H9 (cell line): ENCODE measurements at regions not wholly inside any gene's neighbourhood (a gene's known extent, or its start where the extent isn't known, plus 50 kb on each side); places are given as distances from the start of the nearest gene placed in this dataset.

Experiments
- DNase-seq: peaks from one replicate; pipeline ENCODE4 v3.0.0-alpha.2; 2017
- H2AFZ ChIP-seq: one replicate; pipeline ENCODE4 v1.6.1; 2013; ENCODE audit warnings: mild to moderate bottlenecking, low read length, control low read depth, moderate library complexity
- H2AK5ac ChIP-seq: 2 replicates; pipeline ENCODE4 v1.6.1; 2013; ENCODE audit warnings: low read length, control low read depth, mixed read lengths; ENCODE audit not compliant: insufficient read length
- H2BK120ac ChIP-seq: one replicate; pipeline ENCODE4 v1.6.1; 2013; ENCODE audit warnings: low read depth, mild to moderate bottlenecking, low read length, control low read depth, inconsistent platforms; ENCODE audit not compliant: poor library complexity, severe bottlenecking
- H2BK12ac ChIP-seq: 2 replicates; pipeline ENCODE4 v1.6.1; 2013; ENCODE audit warnings: low read length, control low read depth, mixed read lengths, low read depth; ENCODE audit not compliant: insufficient read length
- H2BK15ac ChIP-seq: 2 replicates; pipeline ENCODE4 v1.6.1; 2013; ENCODE audit warnings: low read depth, low read length, control low read depth
- H2BK20ac ChIP-seq: one replicate; pipeline ENCODE4 v1.6.1; 2013; ENCODE audit warnings: low read depth, mild to moderate bottlenecking, low read length, control low read depth, inconsistent platforms; ENCODE audit not compliant: poor library complexity, severe bottlenecking
- H2BK5ac ChIP-seq: 2 replicates; pipeline ENCODE4 v1.6.1; 2013; ENCODE audit warnings: low read length, control low read depth, mixed read lengths; ENCODE audit not compliant: insufficient read length
- H3K14ac ChIP-seq: 2 replicates; pipeline ENCODE4 v1.6.1; 2013; ENCODE audit warnings: low read length, control low read depth; ENCODE audit not compliant: insufficient read depth
- H3K18ac ChIP-seq: 2 replicates; pipeline ENCODE4 v1.6.1; 2013; ENCODE audit warnings: low read depth, mild to moderate bottlenecking, mixed read lengths, low read length, control low read depth; ENCODE audit not compliant: insufficient read length
- H3K23ac ChIP-seq: 2 replicates; pipeline ENCODE4 v1.6.1; 2013; ENCODE audit warnings: low read length, control low read depth, mixed read lengths, low read depth; ENCODE audit not compliant: insufficient read length
- H3K23me2 ChIP-seq: 2 replicates; pipeline ENCODE4 v1.6.1; 2013; ENCODE audit warnings: low read depth, mild to moderate bottlenecking, mixed read lengths, low read length, control low read depth; ENCODE audit not compliant: insufficient read length, poor library complexity, severe bottlenecking
- H3K27ac ChIP-seq: 2 replicates; pipeline ENCODE4 v1.5.1; 2013; ENCODE audit warnings: low read length, control low read depth, mixed read lengths, low read depth; ENCODE audit not compliant: insufficient read length
- H3K27me3 ChIP-seq: 2 replicates; pipeline ENCODE4 v1.6.1; 2013; ENCODE audit warnings: low read length, control low read depth, inconsistent platforms; ENCODE audit not compliant: insufficient read depth
- H3K4ac ChIP-seq: 2 replicates; pipeline ENCODE4 v1.6.1; 2013; ENCODE audit warnings: low read depth, mild to moderate bottlenecking, control low read depth, inconsistent platforms, low read length, moderate library complexity
- H3K4me1 ChIP-seq: 2 replicates; pipeline ENCODE4 v1.6.1; 2013; ENCODE audit warnings: low read length, control low read depth, inconsistent platforms; ENCODE audit not compliant: insufficient read depth
- H3K4me2 ChIP-seq: 2 replicates; pipeline ENCODE4 v1.6.1; 2013; ENCODE audit warnings: low read length, control low read depth, mixed read lengths; ENCODE audit not compliant: insufficient read length, insufficient read depth
- H3K56ac ChIP-seq: 2 replicates; pipeline ENCODE4 v1.6.1; 2013; ENCODE audit warnings: low read depth, mild to moderate bottlenecking, mixed read lengths, low read length, control low read depth; ENCODE audit not compliant: insufficient read length
- H3K79me1 ChIP-seq: 2 replicates; pipeline ENCODE4 v1.6.1; 2013; ENCODE audit warnings: low read depth, mild to moderate bottlenecking, moderate library complexity, low read length, control low read depth, inconsistent platforms; ENCODE audit not compliant: insufficient read depth, poor library complexity, severe bottlenecking
- H3K79me2 ChIP-seq: 2 replicates; pipeline ENCODE4 v1.6.1; 2013; ENCODE audit warnings: low read length, control low read depth, inconsistent platforms; ENCODE audit not compliant: insufficient read depth
- H3K9ac ChIP-seq: 2 replicates; pipeline ENCODE4 v1.6.1; 2013; ENCODE audit warnings: low read length, control low read depth, mixed read lengths; ENCODE audit not compliant: insufficient read length; ENCODE audit errors: extremely low read depth
- H3K9me3 ChIP-seq: one replicate; pipeline ENCODE4 v1.6.1; 2013; ENCODE audit warnings: low read depth, low read length, inconsistent platforms; ENCODE audit not compliant: control insufficient read depth
- H3T11ph ChIP-seq: one replicate; pipeline ENCODE4 v1.6.1; 2013; ENCODE audit warnings: mild to moderate bottlenecking, low read length, control low read depth, inconsistent platforms
- H4K20me1 ChIP-seq: one replicate; pipeline ENCODE4 v1.6.1; 2013; ENCODE audit not compliant: control insufficient read depth, insufficient read length, insufficient read depth
- H4K5ac ChIP-seq: 2 replicates; pipeline ENCODE4 v1.6.1; 2013; ENCODE audit warnings: low read depth, mild to moderate bottlenecking, mixed read lengths, low read length, control low read depth; ENCODE audit not compliant: insufficient read length
- H4K8ac ChIP-seq: replicated peaks from 2 replicates; pipeline ENCODE4 v1.6.1; 2013; ENCODE audit warnings: low read length, control low read depth, mixed read lengths, low read depth; ENCODE audit not compliant: insufficient read length
- H4K91ac ChIP-seq: 2 replicates; pipeline ENCODE4 v1.6.1; 2013; ENCODE audit warnings: low read depth, mild to moderate bottlenecking, moderate library complexity, mixed read lengths, low read length, control low read depth; ENCODE audit not compliant: insufficient read length
- H3K27ac Mint-ChIP-seq, 3 experiments: 2 replicates in 2 of 3; 3 replicates in 1 of 3; pipeline ENCODE4 v1.8.0; 2020 to 2021; ENCODE audit warnings: mixed read lengths in 3 of 3, mild to moderate bottlenecking in 1 of 3, moderate library complexity in 1 of 3
- H3K27me3 Mint-ChIP-seq: 2 replicates; pipeline ENCODE4 v1.8.0; 2021; ENCODE audit warnings: low read depth, mild to moderate bottlenecking, moderate library complexity, mixed read lengths
- H3K36me3 Mint-ChIP-seq, 3 experiments: 2 replicates in 2 of 3; 3 replicates in 1 of 3; pipeline ENCODE4 v1.8.0; 2020 to 2021; ENCODE audit warnings: low read depth in 3 of 3, mixed read lengths in 3 of 3; ENCODE audit not compliant: insufficient read depth in 1 of 3
- H3K4me1 Mint-ChIP-seq, 2 experiments: 2 replicates each; pipeline ENCODE4 v1.8.0; 2020; ENCODE audit warnings: mixed read lengths in 2 of 2
- H3K4me3 Mint-ChIP-seq, 2 experiments: 2 replicates in 1 of 2; 3 replicates in 1 of 2; pipeline ENCODE4 v1.8.0; 2020 to 2021; ENCODE audit warnings: mild to moderate bottlenecking in 2 of 2, mixed read lengths in 2 of 2, moderate library complexity in 1 of 2
- H3K9me3 Mint-ChIP-seq, 2 experiments: 2 replicates in 1 of 2; 3 replicates in 1 of 2; pipeline ENCODE4 v1.8.0; 2020; ENCODE audit warnings: mild to moderate bottlenecking in 2 of 2, mixed read lengths in 2 of 2, moderate library complexity in 1 of 2
- WGBS: extraction: QIAGEN DNeasy Blood & Tissue Kit; methylation state at CpG from one replicate; pipeline ENCODE4 v1.1.7; 2013; ENCODE audit warnings: missing lambda C conversion rate, low lambda C conversion rate, mixed read lengths; ENCODE audit not compliant: insufficient read length; ENCODE audit errors: extremely low coverage; 5-methylcytosine and 5-hydroxymethylcytosine counted together
- TF ChIP-seq, protein P1 (sequence below): fragments of 200-600 bp; sonication (generic); conservative IDR thresholded peaks from 3 replicates; pipeline ENCODE4 v1.8.0; 2021; ENCODE audit warnings: antibody characterized with exemption, mild to moderate bottlenecking

DNA sequence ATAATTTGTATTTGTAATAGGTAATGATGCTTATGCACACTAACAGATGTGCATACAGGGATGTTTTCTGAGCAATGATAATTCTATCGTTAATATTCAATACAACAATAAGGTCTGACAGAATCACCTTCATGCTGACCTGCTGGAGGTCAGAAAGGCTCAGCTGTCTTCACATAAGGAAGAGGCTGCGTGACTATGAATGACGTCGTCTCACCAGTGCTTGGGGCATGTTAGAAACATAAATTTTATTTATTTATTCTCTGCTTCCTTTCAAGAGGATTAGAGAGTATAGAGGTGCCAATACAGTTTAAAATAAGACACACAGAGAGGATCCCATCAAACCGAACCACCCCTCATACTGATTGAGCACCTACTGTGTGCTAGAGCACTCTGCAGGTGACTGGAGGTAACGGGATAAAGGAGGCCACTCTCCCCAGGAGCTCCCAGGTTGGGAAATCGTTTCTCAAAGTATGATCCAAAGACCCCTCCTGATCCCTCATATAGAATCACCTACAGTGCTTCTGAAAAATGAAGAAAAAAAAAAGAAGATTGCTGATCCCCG, 265.6 kb upstream of the NPVF start:
- Histone ChIP-seq H2BK20ac (no peak overlapping the region), H3K27me3 (no peaks in the 10 kb centered on the region), H4K8ac (no peak overlapping the region), H4K5ac (no peak overlapping the region), H2BK12ac (no peak overlapping the region), H3K23ac (no peak overlapping the region), H3T11ph (no peak overlapping the region), H3K9ac (no peak overlapping the region), H2BK15ac (no peak overlapping the region), H3K23me2 (no peaks in the 10 kb centered on the region), H2BK120ac (no peak overlapping the region), H2AK5ac (no peak overlapping the region), H3K4ac (no peak overlapping the region), H3K27ac (no peak overlapping the region), H4K91ac (no peak overlapping the region), H3K79me2 (no peaks in the 10 kb centered on the region), H3K4me1 (no peaks in the 10 kb centered on the region), H3K79me1 (no peaks in the 10 kb centered on the region), H4K20me1 (no peaks in the 10 kb centered on the region), H3K9me3 (no peaks in the 10 kb centered on the region), H3K18ac (no peak overlapping the region), H3K14ac (no peak overlapping the region), H3K4me2 (no peak overlapping the region), H3K56ac (no peak overlapping the region), H2AFZ (no peak overlapping the region), H2BK5ac (no peak overlapping the region)
- H3K27me3 Mint-ChIP-seq = peaks cover 3% of the 10 kb centered on the region; the same call in 1 of the 2 replicates
- H3K4me1 Mint-ChIP-seq = no peaks in the 10 kb centered on the region
- no peak for DNase-seq
- no peak overlapping the region for H3K27ac Mint-ChIP-seq
- no peaks in the 10 kb centered on the region for H3K36me3 Mint-ChIP-seq
- no peak overlapping the region for H3K4me3 Mint-ChIP-seq
- H3K9me3 Mint-ChIP-seq = no peaks in the 10 kb centered on the region; a peak in 1 of 5 replicates
- TF ChIP-seq, protein P1, sequence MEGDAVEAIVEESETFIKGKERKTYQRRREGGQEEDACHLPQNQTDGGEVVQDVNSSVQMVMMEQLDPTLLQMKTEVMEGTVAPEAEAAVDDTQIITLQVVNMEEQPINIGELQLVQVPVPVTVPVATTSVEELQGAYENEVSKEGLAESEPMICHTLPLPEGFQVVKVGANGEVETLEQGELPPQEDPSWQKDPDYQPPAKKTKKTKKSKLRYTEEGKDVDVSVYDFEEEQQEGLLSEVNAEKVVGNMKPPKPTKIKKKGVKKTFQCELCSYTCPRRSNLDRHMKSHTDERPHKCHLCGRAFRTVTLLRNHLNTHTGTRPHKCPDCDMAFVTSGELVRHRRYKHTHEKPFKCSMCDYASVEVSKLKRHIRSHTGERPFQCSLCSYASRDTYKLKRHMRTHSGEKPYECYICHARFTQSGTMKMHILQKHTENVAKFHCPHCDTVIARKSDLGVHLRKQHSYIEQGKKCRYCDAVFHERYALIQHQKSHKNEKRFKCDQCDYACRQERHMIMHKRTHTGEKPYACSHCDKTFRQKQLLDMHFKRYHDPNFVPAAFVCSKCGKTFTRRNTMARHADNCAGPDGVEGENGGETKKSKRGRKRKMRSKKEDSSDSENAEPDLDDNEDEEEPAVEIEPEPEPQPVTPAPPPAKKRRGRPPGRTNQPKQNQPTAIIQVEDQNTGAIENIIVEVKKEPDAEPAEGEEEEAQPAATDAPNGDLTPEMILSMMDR = no peak
- WGBS = no CpG with 5 or more reads among the region's 8 CpGs
